HG02588 (cell line): ENCODE measurements at regions not wholly inside any gene's neighbourhood (a gene's known extent, or its start where the extent isn't known, plus 50 kb on each side); places are given as distances from the start of the nearest gene placed in this dataset.
"Not testable (repeated sequence)": the region's sequence is repeated elsewhere in the genome, so short reads cannot be mapped to it uniquely, and the experiment has no call there.

ENCODE experiments used
- ATAC-seq: cut with Tn5 transposase; IDR thresholded peaks from one replicate; pipeline ENCODE4 v1.9.1; 2021; ENCODE audit warnings: mild to moderate bottlenecking, moderate library complexity; ENCODE audit not compliant: unreplicated experiment

DNA sequence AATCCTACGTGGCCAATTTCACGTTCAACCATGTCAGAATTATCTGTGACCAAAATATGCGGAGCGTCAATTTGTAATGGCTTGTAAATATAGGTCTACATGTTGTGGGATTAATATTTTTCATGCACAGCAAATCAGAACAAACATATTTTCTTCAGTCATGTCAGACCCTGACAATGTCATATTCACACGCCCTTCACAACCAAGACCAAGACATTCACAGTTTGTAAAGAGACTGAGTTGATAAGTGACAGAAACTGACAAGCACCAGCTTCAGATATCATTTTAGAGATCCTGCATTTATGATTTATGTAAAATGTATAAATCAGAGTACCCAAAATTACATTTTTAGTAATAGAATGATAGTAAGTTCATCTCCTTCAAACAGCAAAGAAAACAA, 57.3 kb upstream of the NOVA1 start:
- no peak for ATAC-seq

DNA sequence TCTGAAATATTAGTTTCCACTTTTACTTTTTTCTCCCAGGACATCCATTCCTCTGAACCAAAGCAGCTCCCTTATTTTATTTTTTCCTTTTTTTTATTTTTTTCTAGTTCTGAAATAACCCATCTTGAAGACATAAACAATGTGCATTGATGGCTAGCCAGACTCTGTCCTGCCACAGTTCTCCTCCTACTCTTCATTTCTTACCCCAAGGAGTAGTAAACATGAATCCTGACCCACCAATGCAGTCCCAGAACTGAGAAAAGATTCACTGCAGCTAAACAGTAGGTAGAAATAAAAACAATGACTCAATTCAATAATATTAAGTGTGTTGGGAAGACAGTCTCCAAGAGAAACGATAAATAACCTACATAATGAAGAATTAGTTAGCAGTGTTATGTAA, 65.7 kb upstream of the NOVA1 start:
- no peak for ATAC-seq

DNA sequence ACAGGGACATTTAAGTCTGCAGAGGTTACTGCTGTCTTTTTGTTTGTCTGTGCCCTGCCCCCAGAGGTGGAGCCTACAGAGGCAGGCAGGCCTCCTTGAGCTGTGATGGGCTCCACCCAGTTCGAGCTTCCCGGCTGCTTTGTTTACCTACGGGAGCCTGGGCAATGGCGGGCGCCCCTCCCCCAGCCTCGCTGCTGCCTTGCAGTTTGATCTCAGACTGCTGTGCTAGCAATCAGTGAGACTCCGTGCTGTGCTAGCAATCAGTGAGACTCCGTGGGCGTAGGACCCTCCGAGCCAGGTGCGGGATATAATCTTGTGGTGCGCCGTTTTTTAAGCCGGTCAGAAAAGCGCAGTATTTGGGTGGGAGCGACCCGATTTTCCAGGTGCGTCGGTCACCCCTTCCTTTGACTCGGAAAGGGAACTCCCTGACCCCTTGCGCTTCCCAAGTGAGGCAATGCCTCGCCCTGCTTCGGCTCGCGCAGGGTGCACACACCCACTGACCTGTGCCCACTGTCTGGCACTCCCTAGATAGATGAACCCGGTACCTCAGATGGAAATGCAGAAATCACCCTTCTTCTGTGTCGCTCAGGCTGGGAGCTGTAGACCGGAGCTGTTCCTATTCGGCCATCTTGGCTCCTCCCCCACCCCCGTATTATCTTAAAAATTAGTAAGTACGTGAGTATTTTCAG, 81.0 kb upstream of the NOVA1 start:
- ATAC-seq: not testable (repeated sequence)

DNA sequence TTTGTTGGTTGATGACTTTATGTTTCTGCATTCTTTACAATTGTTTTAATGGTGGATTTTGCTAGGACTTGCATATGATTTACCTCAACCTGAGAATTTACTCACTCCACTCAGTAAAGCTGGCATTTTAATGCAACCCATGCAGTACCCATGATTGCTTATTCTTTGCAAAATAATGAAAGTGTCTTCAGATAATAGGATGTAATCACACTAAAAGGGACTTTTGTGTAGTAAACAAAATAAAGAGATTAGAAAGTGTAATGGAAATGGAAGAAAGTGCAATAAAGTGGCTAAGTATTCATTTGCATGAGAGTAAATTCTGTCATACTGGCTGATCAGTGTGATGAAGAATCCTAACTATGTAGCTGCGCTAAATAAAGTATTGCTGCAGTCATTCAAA, 87.6 kb upstream of the NOVA1 start:
- ATAC-seq: no peak

DNA sequence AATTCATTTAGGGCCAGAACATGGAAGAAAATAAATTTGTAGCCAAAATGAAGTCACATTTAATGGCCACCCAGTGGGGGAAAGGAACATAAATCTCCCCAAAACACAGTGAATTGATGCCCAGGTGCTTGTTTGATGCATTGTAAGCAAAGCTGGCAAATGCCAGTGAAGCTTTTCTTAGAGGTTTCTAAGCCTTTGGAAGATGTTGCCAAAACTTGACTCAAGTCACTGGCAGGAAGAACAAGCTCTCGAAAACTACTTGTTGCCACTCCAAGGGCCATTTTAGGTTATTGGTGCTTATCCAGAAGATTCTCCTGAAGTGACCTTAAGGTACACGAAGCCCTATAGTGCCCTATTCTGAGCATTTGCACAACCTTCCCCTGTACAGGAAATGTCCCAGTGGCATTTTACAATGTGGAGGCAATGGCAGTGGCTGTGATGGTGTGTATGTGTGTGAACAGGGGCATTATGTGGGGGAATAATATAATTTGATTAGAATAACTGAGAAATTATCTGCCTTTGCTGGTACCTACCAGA, 89.5 kb upstream of the NOVA1 start:
- ATAC-seq: no peak

DNA sequence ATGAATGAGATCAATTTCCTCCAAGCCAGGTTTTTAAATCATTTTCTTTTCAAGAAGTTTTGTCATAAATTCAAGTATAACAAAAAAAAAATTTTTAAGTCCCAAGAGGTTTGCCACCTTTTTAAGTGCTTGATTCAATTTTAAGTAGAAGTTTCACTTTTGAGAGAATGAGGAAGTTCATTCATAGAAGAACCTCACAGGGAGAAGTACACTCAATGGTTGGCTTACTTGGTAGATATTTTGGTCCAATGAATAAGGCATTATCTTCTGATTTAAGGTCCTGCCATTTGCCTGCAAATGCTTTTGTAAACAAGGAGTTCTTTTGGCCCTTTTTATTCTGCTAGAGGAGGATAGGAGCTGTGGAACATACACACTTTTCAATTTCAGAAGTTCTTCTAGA, 96.7 kb upstream of the NOVA1 start:
- no peak for ATAC-seq

DNA sequence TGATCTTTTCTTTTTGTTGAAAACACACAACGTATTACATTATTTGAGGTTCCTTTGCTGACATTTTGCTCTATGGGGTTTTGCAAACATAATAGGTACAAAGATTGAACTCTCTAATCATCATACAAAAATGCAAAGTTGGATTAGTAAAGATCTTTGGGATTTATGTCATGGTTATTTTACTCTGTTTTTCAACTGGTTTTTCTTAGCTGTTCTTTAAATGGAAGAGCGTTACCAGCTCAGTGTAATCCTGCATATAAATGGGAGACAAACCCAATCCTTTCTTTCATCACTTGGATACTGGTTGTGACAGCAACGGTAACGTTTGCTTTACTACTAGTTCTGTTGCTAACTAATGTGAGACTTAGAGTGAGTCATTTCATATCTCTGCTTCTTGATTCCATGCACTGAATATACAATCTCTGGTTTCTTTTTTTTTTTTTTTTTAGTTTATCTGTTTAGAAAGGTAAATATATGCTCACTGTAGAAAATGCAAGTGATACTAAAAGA, 104.9 kb upstream of the NOVA1 start:
- ATAC-seq: no peak

DNA sequence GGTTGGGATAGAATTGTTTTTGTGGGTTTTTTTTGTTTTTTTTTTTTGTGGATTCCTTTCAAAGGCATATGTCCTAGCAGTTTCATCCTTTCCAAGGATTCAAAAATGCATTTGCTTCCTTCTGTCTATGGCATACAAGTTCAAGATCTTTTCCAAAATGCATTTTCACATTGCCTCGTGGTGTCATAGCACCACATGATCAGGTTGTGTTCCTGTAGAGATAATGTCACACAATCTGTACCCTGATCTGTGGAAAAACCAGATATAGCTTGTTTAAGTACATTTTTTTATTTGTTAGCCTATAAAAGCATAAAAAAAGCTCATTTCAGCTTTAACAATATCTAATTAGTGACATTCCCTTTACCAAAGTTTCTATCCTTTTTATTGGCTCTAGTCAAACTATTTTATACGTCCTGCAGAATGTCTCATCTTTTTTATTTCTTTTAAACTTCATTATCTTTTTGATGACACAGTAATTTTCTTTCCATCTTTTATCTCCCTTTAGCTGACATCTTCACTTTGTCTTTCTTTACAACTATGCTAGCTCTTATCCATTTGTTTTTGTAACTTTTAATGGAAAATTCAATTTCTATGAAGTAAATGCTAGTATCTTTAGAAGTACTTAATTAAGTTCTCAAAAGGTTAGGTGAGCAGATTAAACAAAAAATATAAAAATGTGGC, 106.0 kb upstream of the NOVA1 start:
- no peak for ATAC-seq

DNA sequence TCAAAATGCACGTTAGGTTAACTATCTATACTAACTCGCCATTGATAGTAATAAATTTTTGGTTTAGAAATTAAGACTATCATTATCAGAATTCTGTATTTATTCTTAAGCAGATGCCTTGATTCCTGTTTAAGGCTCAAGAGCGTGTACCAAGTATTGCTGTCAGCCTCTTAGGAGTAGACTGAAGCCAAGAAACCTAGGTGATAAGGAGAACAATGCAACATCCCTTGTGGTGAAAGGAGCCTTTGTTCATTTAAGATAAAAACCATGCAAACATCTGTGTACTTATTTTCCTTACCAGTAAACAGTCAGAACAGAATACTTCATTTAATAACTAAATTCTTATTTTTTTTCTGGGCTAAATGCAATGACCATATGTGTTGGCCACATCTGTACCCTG, 109.4 kb upstream of the NOVA1 start:
- ATAC-seq: no peak

DNA sequence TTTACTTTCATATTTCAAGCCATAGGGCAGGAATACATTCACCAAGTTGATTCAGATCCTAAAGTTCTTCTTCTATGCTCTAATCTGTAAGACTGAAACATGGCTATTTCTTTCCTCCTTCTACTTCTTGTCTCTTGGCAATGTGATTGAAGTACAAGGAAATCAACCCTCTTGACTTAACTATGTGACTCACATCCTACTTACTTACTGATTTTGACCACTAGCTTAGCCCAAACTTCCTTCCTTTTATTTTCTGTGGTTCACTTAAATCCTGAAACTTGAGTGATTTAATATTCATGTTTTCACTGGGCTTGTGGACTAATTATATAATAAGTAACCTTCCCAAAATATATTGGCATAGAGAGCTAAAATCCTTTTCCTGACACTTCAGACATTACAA, 111.2 kb upstream of the NOVA1 start:
- no peak for ATAC-seq

DNA sequence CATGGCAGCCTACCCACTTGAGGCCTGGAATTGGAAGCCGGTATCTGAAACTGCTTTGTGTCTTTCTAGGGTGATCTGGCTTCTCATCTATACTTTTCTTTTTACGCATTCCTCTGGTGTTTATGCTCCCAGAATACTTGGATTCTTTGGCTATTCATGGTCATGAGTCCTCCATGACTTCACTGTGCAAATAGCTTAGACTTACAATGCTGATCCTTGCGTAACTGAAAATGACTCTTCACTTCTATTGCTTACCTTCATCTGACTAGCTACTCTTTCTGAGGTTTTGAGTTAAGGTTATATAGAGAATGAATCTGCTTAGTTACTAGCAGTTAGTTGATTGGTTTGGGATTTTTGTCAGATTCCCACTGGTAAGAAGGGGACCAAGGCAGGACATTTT, 121.7 kb upstream of the NOVA1 start:
- no peak for ATAC-seq

DNA sequence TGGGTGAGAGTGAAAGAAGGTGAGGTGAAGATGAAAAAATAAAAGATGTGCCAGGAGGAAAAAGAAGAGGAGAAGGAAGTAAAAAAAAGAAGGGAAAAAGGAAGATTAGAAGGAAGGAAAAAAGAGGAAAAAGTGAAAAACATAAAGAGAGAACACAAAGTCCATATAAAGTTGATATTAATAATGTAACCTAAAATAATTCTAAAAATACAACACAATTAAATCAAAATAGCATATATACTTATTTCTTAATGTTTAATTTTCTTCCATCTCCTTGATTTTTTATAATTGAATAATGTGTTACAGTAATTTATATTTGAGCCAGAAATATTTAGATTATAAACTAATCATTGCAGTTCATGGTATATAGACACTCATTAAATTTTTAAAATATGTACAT, 124.4 kb upstream of the NOVA1 start:
- ATAC-seq: no peak

DNA sequence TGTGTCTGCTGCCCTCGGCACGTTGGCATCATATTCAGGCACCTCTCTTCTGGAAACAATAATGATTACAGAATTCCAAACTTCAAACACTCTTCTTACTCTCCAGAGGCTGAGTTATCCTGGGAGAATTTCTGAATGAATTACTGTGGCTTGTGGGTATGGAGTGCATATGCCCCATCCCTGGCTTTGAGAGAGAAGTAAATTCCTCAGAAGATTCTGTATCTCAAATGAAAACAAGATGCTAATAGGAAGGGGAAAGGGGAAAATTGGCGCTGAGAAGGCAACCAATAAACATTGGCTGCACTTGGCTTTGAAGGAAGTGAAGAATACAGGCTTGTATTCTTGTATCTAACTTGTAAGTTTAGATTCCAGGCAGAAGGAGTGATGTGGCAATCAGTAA, 132.0 kb upstream of the NOVA1 start:
- no peak for ATAC-seq

DNA sequence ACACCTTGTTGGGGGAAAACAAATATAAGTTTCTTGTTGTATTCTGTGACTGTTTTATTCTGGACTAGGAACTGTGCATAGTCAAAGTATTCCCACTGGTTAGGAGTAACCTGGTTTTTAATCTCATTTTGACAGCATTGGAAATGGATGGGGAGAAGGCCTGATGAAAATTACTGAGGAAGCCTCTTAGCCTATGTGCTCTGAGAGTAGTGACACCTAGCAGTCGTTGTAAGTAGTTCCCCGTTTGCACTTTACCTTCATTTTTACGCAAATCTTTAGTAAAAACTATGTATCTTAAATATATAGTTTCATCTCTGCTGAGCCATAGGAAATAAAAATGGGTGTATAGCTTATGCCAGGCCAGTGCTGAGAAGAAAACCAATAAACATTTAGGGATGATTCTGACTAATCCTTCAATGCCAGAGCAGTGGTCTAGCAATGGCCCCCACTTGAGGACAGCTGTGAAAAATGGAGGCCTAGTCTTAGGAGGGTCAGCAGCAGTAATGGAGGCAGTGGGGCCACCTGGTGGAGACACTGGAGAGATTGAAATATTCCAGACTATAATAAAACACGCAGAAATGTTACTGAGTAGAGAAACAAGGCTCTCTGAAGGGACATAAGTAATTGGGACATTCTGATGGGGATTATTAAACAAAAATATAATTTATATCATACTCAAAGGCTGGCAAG, 133.2 kb upstream of the NOVA1 start:
- ATAC-seq: no peak

DNA sequence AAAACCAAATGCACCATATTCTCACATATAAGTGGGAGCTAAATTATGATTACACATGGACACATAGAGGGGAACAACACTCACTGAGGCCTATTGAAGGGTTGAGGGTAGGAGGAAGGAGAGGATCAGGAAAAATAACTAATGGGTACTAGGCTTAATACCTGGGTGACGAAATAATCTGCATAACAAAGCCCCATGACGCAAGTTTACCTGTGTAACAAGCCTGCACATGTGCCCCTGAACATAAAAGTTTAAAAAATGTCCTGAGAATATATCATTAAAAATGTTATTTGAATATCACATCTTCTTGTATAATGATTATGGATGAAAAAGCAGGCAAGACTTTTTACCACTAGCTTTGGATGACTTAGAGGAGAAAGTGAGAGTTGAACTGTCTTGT, 138.0 kb upstream of the NOVA1 start:
- no peak for ATAC-seq

DNA sequence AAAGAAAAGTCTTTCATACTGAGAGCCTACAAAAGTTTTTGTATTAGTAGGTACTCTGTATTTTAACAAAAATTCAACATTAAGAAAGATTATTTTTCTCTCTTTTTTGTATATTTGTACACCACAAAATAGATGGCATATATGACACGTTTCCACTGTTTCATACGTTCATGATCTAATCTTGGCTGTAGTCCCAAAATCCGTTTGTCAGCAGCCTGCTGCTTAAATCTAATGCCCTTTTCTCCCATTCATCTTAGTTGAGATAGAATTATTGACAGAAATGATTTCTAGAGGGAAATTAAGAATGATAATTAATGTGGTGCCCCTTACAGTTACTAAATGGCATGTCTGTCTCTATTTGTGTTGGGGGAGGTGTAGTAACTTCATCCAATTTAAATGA, 140.7 kb upstream of the NOVA1 start:
- no peak for ATAC-seq

DNA sequence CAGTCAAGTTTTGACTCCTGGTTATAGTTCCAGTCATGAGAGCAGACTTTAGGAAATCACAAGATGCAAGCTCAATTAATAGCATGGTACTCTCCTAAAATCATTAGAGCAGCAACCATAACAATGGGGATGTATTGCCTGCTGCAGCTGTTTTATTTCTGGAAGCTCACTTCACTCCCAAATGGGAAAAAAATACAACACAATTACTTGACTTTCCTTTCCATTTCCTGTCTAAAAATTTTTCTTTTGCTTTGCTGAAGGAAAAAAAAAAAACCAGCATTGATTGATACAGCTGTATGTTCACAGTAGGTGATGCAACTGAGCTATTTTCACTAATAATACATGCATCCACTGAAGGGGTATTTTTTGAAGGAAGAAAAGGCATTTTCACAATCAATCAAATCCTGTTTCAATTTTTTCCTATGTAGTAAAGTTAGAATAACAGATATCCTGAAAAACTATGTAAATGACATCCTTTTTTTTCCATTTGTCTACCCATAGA, 143.9 kb upstream of the NOVA1 start:
- ATAC-seq: no peak

DNA sequence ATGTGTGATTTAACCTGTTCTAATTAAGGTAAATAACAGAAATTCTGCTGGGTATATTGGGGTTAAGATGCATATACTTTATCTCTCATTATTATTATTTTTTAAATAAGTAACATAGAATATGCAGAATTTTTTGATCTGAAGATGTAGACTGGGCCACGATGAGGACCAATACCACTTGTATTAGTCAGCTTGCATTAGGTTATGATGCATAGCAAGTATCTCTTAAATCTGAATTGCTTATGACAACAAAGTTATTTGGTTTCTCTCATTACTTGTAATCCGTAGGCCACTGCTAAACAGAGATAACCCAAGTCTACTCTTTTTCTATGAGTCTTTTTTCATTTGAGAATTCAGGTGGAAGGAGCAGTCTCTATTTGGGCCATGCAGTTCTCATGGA, 145.5 kb upstream of the NOVA1 start:
- ATAC-seq: no peak

DNA sequence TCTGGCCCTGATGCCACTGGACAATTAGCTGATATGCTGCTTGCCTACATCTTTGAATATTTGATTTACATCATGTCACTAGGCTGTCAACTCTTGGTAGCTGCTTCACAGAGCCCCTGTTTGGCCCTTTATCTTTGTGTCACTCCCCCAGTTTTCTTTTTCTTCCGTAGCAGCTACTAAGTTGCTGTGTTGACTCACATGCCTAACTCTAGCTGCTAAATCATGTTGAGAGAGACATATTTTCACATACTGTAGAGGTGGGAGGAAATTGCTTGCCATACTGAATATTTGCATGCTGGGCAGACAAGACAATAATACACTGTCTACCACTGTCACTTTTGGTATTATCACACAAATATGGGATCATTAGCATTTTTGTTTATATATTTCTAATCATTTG, 147.1 kb upstream of the NOVA1 start:
- ATAC-seq: no peak

DNA sequence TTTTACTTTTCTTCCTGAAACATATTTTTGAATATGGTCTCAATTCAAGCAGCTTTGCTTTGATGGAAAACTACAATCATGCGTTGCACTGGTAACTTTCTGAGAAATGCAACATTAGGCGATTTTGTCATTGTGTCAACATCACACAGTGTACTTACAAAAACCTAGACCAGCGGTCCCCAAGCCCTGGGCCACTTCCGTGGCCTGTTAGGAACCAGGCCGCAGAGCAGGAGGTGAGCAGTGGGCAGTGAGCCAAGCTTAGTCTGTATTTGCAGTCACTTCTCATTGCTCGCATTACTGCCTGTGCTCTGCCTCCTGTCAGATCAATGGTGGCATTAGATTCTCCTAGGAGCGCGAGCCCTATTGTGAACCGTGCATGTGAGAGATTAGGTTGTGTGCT, 163.7 kb upstream of the NOVA1 start:
- no peak for ATAC-seq

DNA sequence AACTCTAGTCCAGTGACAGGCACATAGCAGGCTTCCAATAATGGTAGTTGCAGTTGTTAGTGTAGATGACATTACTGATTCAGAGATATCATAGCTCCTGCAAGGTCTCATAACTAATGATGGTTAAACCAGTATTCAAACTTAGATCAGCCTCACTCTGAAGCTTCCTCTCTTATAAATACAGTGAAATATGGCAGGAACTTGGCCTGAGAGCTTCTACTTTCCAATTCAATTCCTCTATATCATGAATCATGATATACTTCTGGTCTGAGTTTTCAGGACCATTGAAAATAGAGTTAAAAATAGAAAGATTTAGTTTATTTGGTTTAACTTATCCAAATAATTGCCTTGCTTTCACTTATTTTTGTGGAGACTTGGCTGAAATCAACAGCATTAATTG, 167.5 kb upstream of the NOVA1 start:
- no peak for ATAC-seq
